Lower lobe of right lung (tissue), 2 donors: ENCODE measurements at regions not wholly inside any gene's neighbourhood (a gene's known extent, or its start where the extent isn't known, plus 50 kb on each side); places are given as distances from the start of the nearest gene placed in this dataset.

Experiments used
- ATAC-seq, 2 donors: fragments of 200-7000 bp; cut with Tn5 transposase; one replicate each; pipeline ENCODE4 v1.9.1; 2020 to 2022; ENCODE audit warnings: mild to moderate bottlenecking in 2 of 2, moderate library complexity in 2 of 2
- DNase-seq: peaks from one replicate; pipeline ENCODE4 v3.0.0-alpha.2; 2020
- H3K27ac ChIP-seq: fragments of 200-600 bp; one replicate; pipeline ENCODE4 v1.8.0; 2022
- H3K27me3 ChIP-seq: fragments of 200-600 bp; one replicate; pipeline ENCODE4 v1.8.0; 2022; ENCODE audit warnings: low read depth
- H3K36me3 ChIP-seq: fragments of 200-600 bp; one replicate; pipeline ENCODE4 v1.8.0; 2022; ENCODE audit warnings: mild to moderate bottlenecking
- H3K4me1 ChIP-seq: fragments of 200-600 bp; one replicate; pipeline ENCODE4 v1.8.0; 2022
- H3K4me3 ChIP-seq: fragments of 200-600 bp; one replicate; pipeline ENCODE4 v1.8.0; 2022; ENCODE audit warnings: mild to moderate bottlenecking
- H3K9me3 ChIP-seq: fragments of 200-600 bp; one replicate; pipeline ENCODE4 v1.8.0; 2022
- intact Hi-C: fragments of 100-400 bp; cut with DNase I; formaldehyde crosslinking; loops from one replicate; pipeline ENCODE4 v1.11.0; 2022
- TF ChIP-seq, protein P1 (sequence below): fragments of 200-600 bp; IDR thresholded peaks from one replicate; pipeline ENCODE4 v1.8.0; 2022; ENCODE audit warnings: antibody characterized with exemption, mild to moderate bottlenecking
- donor health status: DM: no; HTN: yes; CAD: no; lungs with severe emphysema.

DNA sequence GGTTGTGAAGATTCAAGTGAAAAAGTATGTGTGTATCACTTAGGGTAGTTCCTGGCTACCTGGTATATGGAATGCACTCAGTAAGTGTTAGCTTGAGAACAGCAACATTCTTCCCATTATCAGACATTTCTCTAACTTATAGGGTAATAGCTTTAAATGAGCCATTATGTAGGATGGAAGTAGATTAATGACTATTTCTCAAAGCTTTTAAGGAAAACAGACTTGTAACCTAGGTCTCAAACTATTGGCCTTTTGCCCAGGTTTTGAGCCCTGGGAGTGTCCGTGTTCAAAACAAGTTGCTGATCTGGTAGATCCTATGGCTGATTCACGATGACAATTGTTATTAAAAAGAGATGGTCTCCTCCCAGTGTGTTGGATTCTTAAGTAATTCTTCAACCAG is 129.1 kb upstream of the UMPS start:
- DNase-seq (no peak), ATAC-seq (no peak)
- Histone ChIP-seq H3K27ac (no peak overlapping the region), H3K36me3 (no peaks in the 10 kb centered on the region), H3K4me3 (no peak overlapping the region), H3K9me3 (no peaks in the 10 kb centered on the region), H3K27me3 (no peaks in the 10 kb centered on the region), H3K4me1 (no peaks in the 10 kb centered on the region)
- TF ChIP-seq, protein P1, sequence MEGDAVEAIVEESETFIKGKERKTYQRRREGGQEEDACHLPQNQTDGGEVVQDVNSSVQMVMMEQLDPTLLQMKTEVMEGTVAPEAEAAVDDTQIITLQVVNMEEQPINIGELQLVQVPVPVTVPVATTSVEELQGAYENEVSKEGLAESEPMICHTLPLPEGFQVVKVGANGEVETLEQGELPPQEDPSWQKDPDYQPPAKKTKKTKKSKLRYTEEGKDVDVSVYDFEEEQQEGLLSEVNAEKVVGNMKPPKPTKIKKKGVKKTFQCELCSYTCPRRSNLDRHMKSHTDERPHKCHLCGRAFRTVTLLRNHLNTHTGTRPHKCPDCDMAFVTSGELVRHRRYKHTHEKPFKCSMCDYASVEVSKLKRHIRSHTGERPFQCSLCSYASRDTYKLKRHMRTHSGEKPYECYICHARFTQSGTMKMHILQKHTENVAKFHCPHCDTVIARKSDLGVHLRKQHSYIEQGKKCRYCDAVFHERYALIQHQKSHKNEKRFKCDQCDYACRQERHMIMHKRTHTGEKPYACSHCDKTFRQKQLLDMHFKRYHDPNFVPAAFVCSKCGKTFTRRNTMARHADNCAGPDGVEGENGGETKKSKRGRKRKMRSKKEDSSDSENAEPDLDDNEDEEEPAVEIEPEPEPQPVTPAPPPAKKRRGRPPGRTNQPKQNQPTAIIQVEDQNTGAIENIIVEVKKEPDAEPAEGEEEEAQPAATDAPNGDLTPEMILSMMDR: no peak
- intact Hi-C loops: no loop called here

DNA sequence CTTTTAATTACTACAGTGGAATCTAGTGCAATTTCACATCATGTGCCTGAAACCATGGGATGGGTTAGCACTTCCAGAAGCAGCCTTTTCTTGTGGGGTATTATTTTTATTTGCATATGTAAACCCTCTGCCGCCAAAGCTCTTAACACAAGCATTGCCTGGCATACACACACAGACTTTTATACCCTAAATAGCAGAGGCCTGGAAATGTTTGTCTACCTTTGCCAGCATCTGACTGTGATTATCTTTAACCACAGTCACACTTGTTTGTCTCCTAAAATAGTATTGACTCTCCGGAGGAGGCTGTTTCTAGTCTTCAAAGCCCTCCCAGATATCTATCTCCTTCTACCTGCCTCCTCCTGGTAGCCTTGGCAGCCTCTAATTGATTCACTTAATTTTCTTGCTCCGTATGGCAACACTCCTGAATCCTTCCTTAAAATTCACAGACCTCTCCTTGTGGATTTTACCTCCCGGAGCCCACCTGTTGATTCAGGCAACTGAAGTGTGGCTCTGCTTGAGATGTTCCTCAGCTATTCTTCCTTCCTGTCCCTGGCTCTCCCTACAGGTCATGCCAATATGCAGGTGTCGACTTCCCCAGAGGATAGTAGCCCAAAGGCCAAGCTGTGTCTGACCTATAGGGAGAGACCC is 127.1 kb upstream of the UMPS start:
- Histone ChIP-seq H3K9me3 (no peaks in the 10 kb centered on the region), H3K4me3 (no peak overlapping the region), H3K36me3 (no peaks in the 10 kb centered on the region), H3K27ac (no peak overlapping the region), H3K4me1 (no peaks in the 10 kb centered on the region), H3K27me3 (no peaks in the 10 kb centered on the region)
- DNase-seq (no peak), ATAC-seq (no peak)
- TF ChIP-seq, protein P1: no peak
- intact Hi-C loops: no loop called here

DNA sequence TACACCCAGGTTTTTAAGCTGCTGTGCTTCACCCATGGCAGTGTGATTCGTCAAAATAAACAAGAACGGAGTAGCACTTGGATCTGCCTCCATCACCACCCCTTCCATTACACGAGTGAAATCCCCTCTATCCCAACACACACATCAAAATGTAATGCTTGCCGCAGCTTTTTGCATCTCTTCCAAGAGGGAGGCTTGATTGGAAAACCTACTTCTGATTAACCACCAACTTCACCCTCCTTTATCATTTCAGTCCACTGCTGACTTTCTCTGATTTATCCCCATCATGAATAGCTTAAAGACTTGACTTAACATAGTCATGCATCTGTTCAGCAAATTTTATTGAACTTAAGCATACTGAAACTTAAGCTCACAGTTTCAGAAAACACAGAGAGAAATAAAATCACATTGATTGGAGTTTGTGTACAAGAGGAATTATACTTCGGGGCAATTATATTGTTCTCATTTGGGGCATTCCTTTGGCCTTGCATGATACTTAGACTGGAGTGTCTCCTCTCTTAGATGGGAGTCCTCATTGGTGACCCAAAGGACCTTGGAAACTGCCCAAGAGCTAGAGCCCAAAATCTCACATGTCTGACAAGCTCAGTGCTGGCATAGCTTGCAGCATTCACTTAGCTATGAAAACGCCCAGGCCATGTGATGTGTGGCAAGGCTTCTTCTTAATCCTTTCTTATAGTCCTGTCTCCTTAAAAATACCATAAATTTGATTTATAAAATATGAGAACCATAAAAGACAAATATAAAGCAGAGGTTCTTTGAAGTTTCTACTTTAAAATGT is 124.3 kb upstream of the UMPS start:
- H3K4me3 ChIP-seq: no peak overlapping the region
- intact Hi-C loops: no loop called here
- DNase-seq: no peak
- H3K36me3 ChIP-seq: no peaks in the 10 kb centered on the region
- H3K9me3 ChIP-seq: no peaks in the 10 kb centered on the region
- TF ChIP-seq, protein P1: no peak
- no peaks in the 10 kb centered on the region for H3K4me1 ChIP-seq
- no peak for ATAC-seq
- H3K27me3 ChIP-seq: no peaks in the 10 kb centered on the region
- no peak overlapping the region for H3K27ac ChIP-seq

DNA sequence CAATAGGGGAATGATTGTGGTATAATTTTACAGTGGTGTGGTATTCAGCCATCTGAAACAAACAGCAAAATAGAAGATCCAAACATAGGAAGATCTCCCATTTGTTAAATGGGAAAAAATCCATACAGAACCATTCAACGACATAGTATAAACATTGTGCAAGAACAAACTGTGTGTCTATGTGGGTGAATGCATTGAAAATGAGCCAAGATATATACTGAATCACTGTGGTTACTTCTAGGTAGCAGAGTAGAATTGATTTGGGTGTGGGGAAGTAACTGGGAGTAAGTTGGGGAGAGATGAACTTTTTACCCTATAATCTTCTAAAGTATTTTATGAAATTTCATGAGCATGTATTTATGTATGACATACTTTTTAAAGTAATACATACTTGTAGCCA is 123.1 kb upstream of the UMPS start:
- Histone ChIP-seq H3K27me3 (no peaks in the 10 kb centered on the region), H3K4me1 (no peaks in the 10 kb centered on the region), H3K9me3 (no peaks in the 10 kb centered on the region), H3K36me3 (no peaks in the 10 kb centered on the region), H3K4me3 (no peak overlapping the region), H3K27ac (no peak overlapping the region)
- DNase-seq: no peak
- TF ChIP-seq, protein P1: no peak
- intact Hi-C loops: no loop called here
- no peak for ATAC-seq

DNA sequence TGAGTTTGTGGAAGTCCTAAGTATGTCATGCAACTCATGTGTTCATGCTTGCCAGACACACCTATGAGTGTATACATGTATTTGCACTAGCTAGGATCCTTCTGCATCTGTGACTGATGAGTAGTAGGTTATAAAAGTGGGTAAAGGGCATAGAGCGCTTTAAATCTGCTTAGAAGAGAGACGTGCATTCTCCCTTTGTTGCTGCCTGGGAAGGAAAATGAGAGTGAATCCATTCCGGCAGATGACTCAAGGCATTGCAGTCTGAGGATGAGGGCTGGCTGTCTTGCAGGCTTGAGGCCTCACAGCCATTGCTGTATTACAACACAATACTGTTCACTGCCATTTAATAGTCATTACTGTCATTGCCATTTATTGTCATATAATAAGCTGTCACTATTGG is 120.8 kb upstream of the UMPS start:
- H3K4me3 ChIP-seq: no peak overlapping the region
- intact Hi-C loops: no loop called here
- H3K9me3 ChIP-seq: no peaks in the 10 kb centered on the region
- H3K4me1 ChIP-seq: no peaks in the 10 kb centered on the region
- ATAC-seq (no peak), DNase-seq (no peak)
- no peak overlapping the region for H3K27ac ChIP-seq
- H3K27me3 ChIP-seq: no peaks in the 10 kb centered on the region
- H3K36me3 ChIP-seq: no peaks in the 10 kb centered on the region
- TF ChIP-seq, protein P1: no peak
